NCI-H1092 treated with DMSO at 0.1 percent for 48 hours (cell line): ENCODE measurements at regions not wholly inside any gene's neighbourhood (a gene's known extent, or its start where the extent isn't known, plus 50 kb on each side); places are given as distances from the start of the nearest gene placed in this dataset.
"Not testable (repeated sequence)": the region's sequence is repeated elsewhere in the genome, so short reads cannot be mapped to it uniquely, and the experiment has no call there.

ENCODE experiments used
- DNase-seq: peaks from one replicate; lab custom pipeline; 2025; lab: John Stamatoyannopoulos, UW

DNA sequence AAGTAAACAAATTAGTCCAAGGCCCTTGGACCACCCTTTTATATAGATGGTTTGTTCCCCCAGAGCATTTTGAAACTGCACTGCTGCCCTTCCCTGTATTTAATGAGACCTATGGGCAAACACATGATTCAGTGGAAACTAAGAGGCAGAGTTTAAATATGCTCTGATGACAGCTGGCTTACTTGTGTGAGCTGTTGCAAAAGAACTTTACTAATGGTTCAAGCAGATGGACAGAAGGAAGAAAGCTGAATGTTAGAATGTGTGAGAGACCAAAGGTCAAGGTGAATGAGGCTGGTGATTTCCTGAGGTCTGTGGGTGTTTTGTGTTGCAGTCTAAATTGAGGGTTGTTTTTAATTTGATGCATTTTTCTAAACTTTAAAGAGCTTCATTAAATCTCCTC lies 123.0 kb upstream of the CEP162 start:
- peak; percentile 3 for DNase-seq

DNA sequence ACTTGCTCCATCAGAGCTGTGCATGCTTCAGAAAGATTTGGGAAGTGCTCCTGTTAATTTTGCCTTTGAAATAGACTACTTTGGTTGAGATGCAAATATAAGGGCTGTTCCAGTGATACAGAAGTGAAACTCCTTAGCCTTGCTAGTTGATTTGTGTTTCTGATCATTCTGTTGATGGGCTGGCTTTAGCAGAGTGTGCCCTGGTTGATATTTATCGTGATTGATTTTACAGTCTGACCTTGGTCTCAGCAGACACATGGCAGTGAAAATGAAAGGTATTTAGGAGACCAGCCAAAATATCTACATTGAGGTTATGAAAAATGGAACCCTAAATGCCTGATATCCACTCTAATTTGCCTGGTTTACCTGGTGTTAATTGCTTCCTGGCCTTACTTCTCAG lies 122.1 kb upstream of the CEP162 start:
- DNase-seq, result no peak

DNA sequence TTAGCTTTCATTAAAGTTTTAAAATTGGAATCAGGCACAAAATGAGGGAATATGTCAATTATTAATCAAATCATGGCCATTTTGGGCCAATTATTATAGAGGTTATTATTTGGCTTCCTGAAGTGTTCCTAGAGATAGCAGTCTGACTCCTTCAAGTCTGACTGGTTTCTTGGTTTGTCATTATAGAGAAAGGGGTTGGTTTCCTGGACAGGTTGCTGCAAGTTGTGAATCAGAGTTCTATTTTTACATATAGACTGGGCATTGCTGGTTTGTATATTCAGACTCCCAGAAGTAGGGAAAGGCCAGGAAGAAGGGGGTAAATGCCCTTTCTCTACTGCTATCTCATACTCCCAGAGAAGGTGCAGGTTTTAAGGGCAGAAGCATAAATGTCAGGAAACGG lies 121.4 kb upstream of the CEP162 start:
- no peak for DNase-seq

DNA sequence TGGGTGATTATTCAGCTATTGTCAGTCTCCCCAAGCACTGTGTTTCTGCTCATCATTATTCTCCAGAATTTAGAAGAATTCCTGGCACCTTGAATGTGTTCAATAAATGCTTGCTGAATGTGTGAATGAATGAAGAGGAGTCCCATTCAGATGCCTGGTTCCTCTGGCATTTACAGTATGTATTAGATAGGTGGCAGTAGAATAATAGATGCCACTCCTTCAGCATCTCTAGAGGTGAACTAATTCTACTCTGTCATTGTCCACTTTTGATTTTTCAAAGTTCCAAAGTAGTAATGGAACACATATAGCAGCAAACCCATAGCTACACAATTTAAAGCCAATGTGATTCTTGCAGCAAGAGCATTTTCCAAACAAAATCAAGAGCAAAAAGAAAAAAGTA lies 118.9 kb upstream of the CEP162 start:
- DNase-seq, result no peak

DNA sequence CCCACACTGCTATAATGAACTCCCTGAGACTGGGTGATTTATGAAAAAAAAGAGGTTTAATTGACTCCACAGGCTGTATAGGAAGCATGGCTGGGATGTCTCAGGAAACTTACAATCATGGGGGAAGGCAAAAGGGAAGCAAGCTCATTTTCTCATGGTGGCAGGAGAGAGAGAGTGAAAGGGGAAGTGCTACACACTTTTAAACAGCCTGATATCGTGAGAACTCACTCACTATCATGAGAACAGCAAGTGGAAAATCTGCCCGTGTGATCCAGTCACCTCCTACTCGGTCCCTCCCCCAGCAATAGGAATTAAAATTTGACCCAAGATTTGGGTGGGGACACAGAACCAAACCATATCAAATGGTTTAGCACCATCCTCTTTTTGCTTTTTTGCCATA lies 116.6 kb upstream of the CEP162 start:
- no peak for DNase-seq

DNA sequence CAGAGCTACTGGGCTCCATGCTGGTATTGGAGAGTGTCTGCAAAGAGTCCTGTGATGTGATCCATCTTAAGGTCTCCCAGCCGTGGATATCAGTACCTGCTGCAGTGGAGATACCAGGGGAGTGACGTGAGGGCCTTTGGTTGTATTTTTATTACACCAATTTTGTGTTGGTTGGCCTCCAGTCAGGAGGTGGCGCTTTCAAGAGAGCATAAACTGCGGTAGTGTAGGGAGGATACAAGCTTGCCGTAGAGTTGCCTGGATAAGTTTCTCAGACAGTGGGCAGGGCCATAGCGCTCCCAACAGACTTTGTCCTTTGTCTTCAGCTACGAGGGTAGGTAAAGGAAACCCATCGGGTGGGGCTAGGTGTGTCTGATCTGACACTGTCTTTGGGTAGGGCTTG lies 113.0 kb upstream of the CEP162 start:
- no peak for DNase-seq

DNA sequence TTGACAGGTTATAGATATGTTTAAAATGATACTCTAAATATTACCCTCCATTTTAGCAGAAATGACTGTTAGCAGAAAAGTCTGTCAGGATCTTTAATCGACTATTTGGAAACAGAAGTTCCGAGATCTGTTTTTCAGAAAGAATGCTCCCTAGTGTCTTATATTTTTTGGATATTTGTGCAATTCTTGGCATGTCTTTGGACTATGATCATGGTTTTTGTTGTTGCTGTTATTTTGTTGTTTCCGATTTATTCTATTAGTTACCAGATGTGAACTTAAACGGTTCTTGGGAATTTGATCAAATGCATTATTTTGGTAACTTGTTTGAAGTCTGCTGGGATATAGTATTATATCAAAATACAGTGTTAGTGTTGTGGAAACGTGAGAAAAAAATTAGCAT lies 106.4 kb upstream of the CEP162 start:
- DNase-seq, result no peak

DNA sequence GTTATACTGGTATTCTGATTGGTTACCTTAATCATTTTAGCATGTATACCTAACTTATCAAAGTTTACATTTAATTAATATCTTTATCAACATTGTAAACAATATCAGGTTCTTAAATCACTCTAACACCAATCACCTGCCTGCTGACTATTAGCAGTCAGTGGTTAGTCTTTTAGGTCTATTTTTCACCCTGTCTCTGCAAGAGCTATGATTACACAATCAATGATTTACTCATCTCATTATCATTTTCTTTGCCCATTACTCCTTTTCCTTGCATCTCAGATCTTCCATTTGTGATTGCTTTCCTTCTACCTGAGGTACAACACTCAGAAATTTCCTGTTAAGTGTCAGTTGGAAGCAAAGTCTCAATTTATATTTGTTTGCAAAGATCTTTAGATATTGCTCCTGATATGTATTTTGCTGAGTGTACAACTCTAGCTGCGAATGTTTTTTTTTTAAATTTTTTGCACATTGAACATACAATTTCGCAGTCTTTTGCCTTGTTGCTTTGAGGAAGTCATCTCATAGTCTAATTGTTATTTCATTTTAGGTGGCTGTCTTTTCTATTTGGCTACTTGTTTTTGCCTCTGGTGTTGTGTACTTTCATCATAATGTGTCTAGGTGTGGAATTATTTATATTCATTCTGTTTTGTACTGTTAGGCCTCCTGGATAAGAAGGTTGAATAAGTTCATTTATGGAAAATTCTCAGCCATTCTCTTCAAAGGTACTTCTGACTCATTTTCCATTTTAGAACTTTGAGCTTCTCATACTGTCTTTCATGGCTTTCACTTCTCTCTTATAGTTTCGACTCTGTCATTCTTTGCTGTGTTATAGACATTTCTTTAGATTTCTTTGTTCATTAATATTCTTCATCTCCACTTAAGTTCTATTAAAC lies 104.9 kb upstream of the CEP162 start:
- DNase-seq, result no peak

DNA sequence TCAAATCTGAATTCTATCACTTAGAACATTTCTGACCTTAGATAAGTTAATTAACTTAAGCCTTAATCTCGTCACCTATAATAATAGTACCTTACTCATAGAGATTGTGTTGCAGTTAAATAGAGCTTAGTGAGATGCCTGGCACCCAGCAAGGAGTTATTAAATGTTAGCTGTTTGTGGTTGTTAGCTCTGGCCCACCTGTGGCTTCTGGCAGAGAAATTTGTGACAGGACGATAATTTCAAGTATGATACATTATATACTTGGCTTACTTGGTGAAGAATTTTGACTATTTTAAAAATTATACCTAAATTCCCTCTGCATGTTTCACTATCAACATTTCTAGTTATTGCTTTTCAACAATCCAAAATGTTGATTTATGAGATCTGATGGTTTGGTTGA lies 102.9 kb upstream of the CEP162 start:
- no peak for DNase-seq

DNA sequence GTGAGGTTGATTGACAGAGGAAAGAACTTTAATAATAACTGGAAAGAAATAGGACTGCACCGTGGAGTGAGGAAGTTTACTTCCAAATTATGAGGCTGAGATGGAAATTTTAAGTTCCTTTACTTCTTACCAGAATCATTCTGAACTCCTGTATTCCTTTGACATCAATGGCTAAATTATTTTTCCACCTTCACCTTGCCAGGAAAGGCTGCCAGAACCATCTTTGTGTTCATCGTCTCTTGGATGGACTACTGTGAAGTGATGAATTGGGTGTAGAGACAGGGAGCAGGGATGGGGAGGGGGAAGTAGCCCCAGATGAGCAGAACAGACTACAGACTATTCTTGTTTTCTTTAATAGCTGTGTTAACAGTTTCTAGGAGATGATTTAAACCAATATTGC lies 102.1 kb upstream of the CEP162 start:
- no peak for DNase-seq

DNA sequence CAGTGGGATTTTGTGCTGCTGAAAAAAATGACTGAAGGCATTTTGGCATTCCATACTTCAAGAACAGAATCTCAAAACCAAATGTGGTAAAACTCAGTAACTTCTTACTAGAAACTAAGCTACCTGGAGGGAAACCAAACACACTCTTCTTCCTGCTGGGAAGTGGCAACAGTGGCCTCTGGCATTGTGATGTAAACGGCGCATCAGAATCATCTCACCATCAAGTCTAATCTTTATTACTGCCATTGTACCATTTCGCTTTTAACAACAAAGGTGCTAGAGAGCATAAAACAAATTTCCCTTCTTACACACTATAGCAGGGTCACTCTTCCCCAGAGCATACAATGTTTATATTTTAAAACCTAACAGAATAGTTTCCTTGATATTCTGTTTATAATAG lies 101.6 kb upstream of the CEP162 start:
- DNase-seq, result no peak

DNA sequence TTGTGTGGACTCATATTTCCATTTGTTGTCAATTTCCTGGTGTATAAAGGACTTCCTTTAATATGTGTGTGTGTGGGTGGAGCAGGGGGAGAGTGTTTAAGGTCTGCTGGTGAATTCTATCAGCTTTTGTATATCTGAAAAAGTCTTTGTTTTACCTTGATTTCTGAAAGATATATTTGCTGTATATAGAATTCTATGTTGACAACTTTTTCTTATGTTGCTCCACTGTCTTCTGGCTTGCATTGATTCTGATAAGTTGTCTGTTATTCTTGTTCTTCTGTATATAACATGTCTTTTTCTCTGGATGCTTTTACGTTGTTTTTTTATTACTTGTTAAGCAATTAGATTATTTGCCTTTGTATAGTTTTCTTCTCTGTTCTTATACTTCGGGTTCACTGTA lies 90.0 kb upstream of the CEP162 start:
- DNase-seq, result no peak

DNA sequence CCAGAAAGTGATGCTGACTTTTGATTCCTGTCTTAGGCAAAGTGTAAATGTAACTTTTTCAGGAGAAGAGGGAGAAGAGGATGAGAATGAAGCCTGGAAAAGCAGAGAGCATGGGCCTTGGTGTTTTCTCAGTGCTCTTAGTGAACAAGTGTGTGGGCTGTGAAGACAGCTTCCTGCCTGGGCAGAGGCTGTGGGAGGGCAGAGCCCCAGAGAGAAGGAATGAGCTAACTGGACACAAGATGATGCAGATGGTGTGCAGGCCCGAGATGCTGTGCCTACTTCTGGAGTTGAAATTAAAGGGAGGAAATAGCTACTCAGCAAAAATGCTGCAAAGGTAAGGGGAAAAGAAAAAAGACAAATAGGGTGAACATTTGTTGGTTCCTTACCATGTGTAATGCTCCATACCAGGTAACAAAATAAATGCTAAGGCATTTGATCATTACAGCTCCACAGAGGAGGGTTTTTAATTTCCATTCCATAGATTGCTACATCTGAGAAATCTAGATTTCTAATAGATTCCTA lies 87.0 kb upstream of the CEP162 start:
- no peak for DNase-seq

DNA sequence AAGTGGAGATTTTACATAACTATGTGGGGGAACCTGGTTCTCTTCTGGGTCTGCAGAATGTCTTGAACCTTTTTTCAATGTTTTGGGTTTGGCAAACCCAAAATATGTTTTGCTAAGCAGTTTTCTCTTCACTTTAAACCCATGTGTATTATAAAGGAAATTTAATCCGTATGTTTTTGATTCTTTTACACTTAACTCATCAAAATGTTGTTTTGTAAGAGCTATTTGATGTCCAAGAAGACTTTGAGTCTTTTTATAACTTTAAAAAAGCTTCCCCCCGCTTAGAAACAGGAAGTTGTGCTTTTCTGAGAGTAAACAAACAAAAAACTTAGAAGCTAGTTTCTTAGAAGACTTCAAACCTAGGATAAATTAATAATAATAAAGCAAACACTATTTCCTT lies 81.9 kb upstream of the CEP162 start:
- no peak for DNase-seq

DNA sequence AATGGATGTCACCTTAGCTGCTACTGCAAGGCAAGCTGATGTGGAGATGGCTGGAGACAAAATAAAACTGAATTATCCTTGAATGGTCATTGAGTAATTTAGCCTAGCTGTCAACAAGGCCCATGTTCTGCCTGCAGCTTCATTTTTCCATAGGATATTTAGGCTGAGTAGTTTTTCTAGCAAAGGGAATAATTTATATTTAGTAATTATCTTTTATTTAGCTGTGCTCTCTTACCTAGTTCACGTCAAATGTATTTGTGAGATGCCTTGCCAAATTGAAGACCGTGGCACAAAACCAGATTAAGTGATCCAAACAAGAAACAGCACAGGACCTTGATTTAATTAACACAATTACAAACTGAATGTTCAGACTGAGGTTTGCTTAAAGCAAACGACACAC lies 77.4 kb upstream of the CEP162 start:
- DNase-seq, result no peak

DNA sequence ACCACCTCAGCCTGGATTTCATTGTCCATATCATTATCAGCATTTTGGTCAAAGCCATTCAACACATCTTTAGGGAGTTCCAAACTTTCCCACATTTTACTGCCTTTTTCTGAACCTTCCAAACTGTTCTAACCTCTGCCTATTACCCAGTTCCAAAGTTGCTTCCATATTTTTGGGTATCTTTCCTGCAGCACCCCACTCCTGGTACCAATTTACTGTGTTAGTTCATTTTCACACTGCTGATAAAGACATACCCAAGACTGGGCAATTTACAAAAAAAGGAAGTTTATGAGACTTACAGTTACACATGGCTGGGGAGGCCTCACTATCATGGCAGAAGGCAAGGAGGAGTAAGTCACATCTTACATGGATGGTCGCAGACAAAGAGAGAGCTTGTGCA lies 63.6 kb upstream of the CEP162 start:
- DNase-seq, result not testable (repeated sequence)

DNA sequence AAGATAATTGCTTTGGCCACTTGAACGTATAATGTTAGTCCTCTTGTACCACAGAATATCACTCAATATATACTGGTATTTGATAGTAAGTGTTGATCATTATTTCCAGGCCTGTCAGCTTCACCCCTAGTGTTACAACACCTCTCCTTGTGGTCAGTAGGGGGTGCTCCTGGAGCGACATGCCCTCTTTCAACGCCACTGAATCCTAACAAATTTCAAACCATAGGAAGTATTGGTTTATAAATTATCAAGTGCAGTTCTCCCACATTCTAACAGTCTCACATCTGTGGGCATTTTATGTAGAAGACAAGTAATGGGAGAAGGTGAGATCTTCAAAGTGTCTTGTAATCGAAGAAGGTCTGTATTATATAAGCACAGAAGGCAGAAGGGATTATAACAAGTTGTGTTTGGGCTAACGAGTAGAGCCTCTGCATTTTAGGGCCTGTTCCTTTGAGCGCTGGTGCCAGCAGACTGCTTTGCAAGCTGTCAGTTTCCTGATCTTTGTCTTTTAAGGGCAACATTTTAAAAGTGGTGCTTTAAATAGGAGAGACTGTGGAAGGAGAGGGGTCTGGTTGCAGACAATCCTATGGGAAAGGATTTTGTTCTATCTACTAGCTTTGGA lies 57.1 kb upstream of the CEP162 start:
- peak; percentile 3 for DNase-seq

DNA sequence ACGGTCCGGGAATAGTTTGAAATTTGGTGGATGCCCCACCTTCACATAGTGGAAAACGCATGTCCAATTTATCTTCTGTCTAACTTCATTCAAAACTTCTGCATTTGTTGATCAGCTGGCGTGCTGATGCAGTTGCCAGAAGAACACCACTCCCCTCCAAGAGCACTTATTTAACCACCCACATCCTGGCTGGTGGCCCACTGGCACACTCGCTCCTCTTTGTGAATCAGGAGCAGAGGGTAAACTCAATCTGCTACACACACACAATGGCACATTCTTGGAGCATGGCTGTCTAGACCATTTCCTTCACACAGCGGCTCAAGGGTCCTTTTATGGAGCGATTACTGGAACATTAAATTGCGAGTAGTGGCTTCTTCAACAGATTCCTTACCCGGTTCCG lies 55.1 kb upstream of the CEP162 start:
- peak; percentile 20 for DNase-seq

DNA sequence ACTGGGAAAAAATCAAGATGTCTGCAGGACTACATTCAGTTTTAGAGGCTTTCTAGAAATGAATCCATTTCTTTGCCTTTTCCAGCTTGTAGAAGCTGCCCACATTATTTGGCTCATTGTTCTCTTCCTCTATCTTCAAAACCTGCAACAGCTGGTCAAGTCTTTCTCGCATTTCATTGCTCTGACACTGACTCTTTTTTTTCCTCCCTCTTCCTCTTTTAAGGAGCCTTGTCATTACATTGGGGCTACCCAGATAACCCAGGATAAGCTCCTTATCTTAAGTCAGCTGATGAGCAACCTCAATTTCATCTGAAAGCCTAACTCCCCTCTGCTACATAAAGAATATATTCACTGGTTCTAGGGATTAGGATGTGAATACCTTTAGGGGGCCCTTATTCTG lies 53.2 kb upstream of the CEP162 start:
- DNase-seq, result no peak

DNA sequence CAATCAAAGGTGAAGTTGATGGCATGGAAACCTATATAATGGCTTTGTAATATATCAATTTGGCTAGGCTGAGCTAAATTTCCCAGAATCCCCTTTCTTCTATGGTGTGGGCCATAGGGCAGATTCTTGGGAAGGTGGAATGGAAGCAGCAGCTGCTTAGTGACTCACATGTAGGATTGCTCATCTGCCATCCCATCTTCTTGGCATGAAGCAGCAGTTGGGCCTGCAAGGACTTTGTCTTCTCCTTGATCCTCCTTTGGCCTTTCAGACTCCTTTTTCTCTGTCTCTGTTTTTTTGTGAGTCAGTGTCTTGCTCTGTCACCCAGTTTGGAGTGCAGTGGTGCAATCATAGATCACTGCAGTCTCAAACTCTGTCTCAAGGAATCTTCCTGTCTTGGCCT lies 52.6 kb upstream of the CEP162 start:
- no peak for DNase-seq

DNA sequence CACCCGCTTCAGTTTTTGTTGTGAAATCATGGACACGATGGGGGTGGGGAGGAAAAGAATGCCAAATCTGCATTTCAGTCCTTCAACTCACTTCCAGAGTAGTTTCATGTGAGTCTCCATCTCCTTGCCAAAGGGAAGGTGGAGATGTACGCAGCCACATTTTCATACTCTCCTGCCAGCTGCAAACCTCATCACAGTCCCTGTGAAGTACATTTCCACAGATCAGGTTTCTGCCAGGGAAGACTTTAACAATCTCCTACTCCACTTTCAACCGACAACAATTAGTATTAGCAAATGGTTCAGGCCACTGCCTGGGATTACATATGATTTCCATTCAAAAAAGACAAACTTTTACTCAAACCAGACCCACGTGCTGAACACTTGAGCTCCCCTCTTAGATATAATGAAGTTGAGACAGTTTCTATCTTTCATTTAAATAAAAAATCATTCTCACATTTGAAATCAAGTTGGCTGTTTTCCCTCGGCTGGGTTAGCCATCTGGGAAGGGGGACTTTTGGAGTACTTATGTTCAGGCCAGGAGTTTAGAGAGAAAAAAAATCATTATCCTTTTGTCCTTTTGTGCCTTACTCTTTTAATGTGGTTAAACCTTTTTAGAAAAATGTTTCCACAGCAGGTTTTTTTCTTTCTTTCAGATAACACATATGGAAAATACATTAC lies 51.0 kb upstream of the CEP162 start:
- peak; percentile 47 for DNase-seq
